Nephron progenitor cell (in vitro differentiated cells): ENCODE measurements at regions not wholly inside any gene's neighbourhood (a gene's known extent, or its start where the extent isn't known, plus 50 kb on each side); places are given as distances from the start of the nearest gene placed in this dataset.

Experiments
- DNase-seq: peaks from one replicate; pipeline ENCODE4 v3.0.0; 2021
- H3K27ac Mint-ChIP-seq: 2 replicates; pipeline ENCODE4 v1.8.0; 2021; ENCODE audit warnings: mild to moderate bottlenecking, moderate library complexity, mixed read lengths
- H3K27me3 Mint-ChIP-seq: 2 replicates; pipeline ENCODE4 v1.8.0; 2021; ENCODE audit warnings: mild to moderate bottlenecking, low read depth, mixed read lengths; ENCODE audit not compliant: poor library complexity
- H3K36me3 Mint-ChIP-seq: 2 replicates; pipeline ENCODE4 v1.8.0; 2021; ENCODE audit warnings: low read depth, mixed read lengths
- H3K4me1 Mint-ChIP-seq: 2 replicates; pipeline ENCODE4 v1.8.0; 2021; ENCODE audit warnings: mixed read lengths
- H3K4me3 Mint-ChIP-seq: 2 replicates; pipeline ENCODE4 v1.8.0; 2021; ENCODE audit warnings: mild to moderate bottlenecking, moderate library complexity, mixed read lengths
- H3K9me3 Mint-ChIP-seq: 2 replicates; pipeline ENCODE4 v1.8.0; 2021; ENCODE audit warnings: mild to moderate bottlenecking, moderate library complexity, mixed read lengths
- TF ChIP-seq, protein P1 (sequence below): fragments of 200-600 bp; sonication (generic); IDR thresholded peaks from 2 replicates; pipeline ENCODE4 v1.5.0; 2021; ENCODE audit warnings: antibody characterized with exemption

DNA sequence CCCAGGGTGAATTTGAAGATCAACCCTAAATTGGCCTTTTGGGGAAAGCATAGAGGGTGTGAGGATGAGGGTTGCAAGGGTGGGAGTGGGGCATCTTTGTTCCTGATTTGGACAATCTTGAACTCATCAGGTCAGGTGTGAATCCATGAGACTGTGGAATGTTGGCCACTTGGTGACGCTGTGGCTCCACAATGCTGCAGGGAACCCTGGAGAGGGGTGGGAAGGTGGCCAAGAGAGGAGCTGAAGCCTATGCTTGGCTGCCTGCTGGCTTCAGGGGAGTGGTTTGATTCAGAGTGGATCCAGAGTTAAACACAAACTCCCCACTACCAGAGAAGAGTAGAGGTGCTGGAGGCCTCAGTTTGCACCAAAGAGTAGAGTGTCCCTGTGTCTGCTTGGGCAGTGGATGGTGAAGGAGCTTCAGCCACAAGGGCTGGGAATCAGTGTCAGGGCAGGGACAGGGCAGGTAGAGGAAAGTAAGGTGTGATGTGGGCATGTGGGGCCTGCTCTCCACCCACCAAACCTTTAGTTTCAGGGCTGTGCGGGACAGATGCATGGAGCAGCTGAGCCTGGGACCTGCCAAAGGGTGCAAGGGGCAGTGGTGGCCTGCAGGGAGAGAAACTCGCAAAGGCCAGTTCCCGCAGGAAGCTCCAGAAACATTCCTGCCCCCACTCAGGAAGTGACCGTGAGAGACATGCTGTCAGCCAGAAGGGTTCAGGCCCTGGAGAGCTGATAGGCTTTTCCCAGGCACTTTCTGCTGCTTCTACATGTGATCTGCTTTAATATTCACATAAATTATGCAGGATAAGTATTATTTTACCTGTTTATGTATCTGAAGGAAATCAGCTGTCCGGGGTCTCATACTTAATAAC lies 81.0 kb upstream of the PRSS58 start:
- Mint-ChIP-seq H3K27me3 (peaks cover 3% of the 10 kb centered on the region), H3K4me1 (peaks cover 11% of the 10 kb centered on the region), H3K27ac (no peak overlapping the region), H3K4me3 (no peak overlapping the region), H3K36me3 (no peaks in the 10 kb centered on the region), H3K9me3 (no peaks in the 10 kb centered on the region)
- DNase-seq, result peak; percentile 66
- TF ChIP-seq, protein P1, sequence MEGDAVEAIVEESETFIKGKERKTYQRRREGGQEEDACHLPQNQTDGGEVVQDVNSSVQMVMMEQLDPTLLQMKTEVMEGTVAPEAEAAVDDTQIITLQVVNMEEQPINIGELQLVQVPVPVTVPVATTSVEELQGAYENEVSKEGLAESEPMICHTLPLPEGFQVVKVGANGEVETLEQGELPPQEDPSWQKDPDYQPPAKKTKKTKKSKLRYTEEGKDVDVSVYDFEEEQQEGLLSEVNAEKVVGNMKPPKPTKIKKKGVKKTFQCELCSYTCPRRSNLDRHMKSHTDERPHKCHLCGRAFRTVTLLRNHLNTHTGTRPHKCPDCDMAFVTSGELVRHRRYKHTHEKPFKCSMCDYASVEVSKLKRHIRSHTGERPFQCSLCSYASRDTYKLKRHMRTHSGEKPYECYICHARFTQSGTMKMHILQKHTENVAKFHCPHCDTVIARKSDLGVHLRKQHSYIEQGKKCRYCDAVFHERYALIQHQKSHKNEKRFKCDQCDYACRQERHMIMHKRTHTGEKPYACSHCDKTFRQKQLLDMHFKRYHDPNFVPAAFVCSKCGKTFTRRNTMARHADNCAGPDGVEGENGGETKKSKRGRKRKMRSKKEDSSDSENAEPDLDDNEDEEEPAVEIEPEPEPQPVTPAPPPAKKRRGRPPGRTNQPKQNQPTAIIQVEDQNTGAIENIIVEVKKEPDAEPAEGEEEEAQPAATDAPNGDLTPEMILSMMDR, result peak; percentile 51

DNA sequence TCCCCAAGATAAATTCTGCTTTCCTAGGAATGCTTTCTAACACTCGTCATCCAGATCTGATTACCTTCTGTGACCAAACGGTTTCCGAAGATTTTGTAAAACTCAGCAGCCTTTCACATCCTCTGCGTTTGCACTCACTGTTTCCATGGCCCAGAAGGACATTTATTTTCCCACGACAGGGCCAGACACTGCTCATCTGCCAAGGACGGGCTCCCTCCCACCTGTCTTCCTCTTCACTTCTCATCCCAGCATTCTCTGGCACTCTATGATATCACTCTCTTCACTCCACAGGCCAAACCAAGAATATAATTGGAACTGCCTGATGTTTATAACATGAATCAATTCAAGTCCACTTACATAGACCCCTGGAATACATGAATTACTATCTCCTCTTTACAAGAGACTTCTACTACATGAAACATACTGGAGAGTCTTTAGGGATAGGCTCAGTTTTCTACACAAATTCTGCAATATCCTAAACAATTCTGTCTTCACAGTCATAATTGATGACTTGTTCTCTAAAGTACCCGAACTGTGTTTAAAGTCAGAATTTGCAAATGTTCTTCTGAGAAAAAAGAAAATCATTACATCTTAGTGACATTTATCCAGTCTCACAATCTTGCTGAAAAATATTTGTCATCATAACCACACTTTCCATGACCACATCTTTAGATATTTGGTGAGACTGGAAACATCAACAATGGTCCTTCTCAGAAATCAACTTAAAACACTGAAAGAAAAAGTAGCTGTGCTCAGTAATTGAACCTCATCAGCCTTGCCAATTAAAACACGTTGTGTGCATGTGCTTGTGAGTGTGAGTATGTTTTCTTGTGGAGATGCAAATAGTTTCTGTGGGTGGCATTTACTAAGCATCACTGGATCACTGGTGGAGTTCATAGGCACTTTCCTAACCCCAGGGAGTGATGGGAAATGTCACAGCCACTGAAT lies 79.5 kb upstream of the PRSS58 start:
- no peaks in the 10 kb centered on the region for H3K9me3 Mint-ChIP-seq
- H3K27me3 Mint-ChIP-seq, result peaks cover 3% of the 10 kb centered on the region
- H3K4me1 Mint-ChIP-seq, result peaks cover 11% of the 10 kb centered on the region
- H3K4me3 Mint-ChIP-seq, result no peak overlapping the region
- TF ChIP-seq, protein P1, result no peak
- H3K36me3 Mint-ChIP-seq, result no peaks in the 10 kb centered on the region
- no peak for DNase-seq
- H3K27ac Mint-ChIP-seq, result no peak overlapping the region

DNA sequence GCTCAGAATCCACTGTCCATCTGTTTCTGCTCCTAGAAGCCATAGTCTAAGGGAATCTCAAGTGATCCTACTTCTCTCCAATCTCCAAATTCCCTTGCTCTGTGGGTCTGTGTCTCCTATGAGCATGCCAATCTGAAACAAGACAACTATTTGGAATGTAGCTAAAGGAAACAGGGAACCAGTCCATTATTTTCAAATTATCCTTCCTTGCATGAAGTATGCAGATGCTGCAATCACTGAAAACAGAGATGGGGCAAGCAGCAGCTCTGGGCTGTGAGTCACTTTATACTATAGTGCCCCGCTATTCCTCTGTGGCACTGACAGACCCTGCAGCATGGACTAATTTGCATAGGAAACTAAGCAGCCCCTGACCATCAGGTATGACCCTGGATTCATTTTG lies 76.9 kb upstream of the PRSS58 start:
- H3K36me3 Mint-ChIP-seq, result no peaks in the 10 kb centered on the region
- no peak overlapping the region for H3K27ac Mint-ChIP-seq
- DNase-seq, result no peak
- H3K4me3 Mint-ChIP-seq, result no peak overlapping the region
- H3K4me1 Mint-ChIP-seq, result peaks cover 11% of the 10 kb centered on the region
- peaks cover 3% of the 10 kb centered on the region for H3K27me3 Mint-ChIP-seq
- TF ChIP-seq, protein P1, result no peak
- no peaks in the 10 kb centered on the region for H3K9me3 Mint-ChIP-seq

DNA sequence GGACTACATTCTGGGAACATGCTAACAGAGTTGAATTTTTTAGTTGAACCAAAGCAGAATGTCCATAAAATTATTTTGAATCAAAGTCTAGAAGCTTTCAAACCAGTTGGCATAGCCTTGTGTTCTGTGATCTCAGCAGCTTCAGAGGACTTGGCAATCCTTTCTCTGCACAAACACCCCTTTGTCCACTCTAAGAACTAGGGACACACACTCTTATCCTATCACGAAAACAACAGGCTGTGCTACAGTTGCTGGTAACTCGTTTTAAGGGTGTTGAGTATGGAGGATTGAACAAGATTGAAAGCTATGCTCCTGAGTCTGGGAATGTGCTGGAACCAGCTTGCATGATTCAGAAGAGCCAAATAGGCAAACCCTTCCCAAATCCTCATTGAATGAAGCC lies 76.4 kb upstream of the PRSS58 start:
- H3K4me1 Mint-ChIP-seq, result peaks cover 13% of the 10 kb centered on the region
- no peak for DNase-seq
- TF ChIP-seq, protein P1, result no peak
- H3K9me3 Mint-ChIP-seq, result no peaks in the 10 kb centered on the region
- H3K27ac Mint-ChIP-seq, result no peak overlapping the region
- H3K36me3 Mint-ChIP-seq, result no peaks in the 10 kb centered on the region
- H3K4me3 Mint-ChIP-seq, result no peak overlapping the region
- peaks cover 7% of the 10 kb centered on the region for H3K27me3 Mint-ChIP-seq

DNA sequence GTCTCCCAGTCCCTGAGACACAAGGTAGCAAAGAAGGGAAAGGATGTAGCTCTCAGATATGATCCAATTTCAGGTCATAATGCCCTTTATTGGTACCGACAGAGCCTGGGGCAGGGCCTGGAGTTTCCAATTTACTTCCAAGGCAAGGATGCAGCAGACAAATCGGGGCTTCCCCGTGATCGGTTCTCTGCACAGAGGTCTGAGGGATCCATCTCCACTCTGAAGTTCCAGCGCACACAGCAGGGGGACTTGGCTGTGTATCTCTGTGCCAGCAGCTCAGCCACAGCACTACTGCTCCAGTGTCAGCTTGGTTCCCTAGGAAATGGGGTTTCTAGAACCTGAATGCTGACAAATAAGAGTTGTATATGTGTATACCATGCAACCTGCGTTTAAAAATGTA lies 74.6 kb upstream of the PRSS58 start:
- Mint-ChIP-seq H3K27me3 (peaks cover 10% of the 10 kb centered on the region), H3K36me3 (no peaks in the 10 kb centered on the region), H3K9me3 (no peaks in the 10 kb centered on the region), H3K4me3 (no peak overlapping the region), H3K4me1 (peaks cover 26% of the 10 kb centered on the region), H3K27ac (no peak overlapping the region)
- TF ChIP-seq, protein P1, result no peak
- no peak for DNase-seq
